GM18909 (cell line): ENCODE measurements at regions not wholly inside any gene's neighbourhood (a gene's known extent, or its start where the extent isn't known, plus 50 kb on each side); places are given as distances from the start of the nearest gene placed in this dataset.

ENCODE experiments used
- ATAC-seq: cut with Tn5 transposase; IDR thresholded peaks from one replicate; pipeline ENCODE4 v1.9.1; 2021; ENCODE audit warnings: mild to moderate bottlenecking; ENCODE audit not compliant: unreplicated experiment, poor library complexity

DNA sequence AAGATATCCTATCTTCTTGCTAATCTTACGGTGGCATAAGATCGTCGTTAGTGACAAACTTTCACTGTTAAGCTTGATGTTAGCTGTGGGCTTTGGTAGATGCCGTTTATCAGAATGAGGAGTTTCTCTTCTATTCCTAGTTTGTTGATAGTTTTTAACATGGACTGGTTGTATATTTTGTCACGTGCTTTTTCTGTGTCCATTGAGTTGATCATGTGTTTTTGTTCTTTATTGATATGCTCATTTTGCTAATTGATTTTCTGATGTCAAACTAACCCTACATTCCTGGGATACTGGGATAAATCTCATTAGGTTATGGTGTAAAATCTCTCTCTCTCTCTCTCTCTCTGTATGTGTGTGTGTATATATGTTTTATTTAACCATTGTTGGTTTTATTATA lies 545.1 kb downstream of the AACS start:
- ATAC-seq: no peak

DNA sequence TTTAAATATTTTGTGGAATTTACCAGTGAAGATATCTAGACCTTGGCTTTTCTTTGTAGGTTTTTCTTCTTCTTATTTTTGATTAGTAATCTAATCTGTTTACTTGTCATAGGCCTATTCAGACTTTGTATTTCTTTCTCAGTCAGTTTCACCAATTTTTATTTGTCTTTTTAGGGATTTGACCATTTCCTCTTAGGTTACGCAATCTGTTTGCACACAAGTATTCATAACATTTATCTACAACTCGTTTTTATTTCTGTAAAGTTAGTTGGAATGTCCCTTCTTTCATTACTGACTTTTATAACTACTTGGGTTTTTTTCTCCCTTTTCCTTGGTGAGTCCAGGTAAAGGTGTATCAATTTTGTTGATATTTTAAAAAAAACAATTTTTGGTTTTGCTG lies 545.7 kb downstream of the AACS start:
- no peak for ATAC-seq

DNA sequence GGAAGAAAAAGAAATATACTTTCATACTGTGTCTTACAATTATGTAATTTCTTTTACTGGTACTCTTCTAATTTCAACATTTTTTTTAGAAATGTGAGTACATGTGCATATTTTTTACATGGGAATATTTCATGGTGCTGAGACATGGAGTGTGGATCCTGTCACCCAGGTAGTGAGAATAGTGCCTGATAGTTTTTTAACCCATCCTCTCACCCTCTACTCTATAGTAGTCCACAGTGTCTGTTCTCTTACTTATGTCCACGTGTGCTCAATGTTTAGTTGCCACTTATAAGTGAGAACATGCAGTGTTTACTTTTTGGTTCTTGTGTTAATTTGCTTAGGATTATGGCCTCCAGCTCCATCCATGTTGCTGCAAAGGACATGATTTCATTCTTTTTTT lies 548.8 kb downstream of the AACS start:
- no peak for ATAC-seq

DNA sequence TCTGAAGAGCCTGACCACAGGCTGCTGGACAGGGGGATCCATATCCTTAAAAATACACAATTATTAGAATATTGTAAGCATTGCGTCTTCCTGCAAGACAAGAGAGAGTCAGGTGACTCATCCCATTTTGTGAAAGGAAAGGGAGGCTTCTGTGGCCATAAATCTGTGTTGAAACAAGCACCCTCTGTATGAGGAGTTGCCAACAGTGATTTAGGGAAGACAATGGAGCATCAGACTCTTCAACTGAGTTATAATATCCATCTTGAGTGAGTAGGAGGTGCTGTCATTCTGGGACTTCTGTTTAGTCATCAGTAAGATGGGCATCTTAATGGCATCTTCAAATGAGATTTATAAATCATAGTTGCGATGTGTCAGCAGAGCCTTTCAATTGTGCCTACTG lies 554.5 kb downstream of the AACS start:
- no peak for ATAC-seq

DNA sequence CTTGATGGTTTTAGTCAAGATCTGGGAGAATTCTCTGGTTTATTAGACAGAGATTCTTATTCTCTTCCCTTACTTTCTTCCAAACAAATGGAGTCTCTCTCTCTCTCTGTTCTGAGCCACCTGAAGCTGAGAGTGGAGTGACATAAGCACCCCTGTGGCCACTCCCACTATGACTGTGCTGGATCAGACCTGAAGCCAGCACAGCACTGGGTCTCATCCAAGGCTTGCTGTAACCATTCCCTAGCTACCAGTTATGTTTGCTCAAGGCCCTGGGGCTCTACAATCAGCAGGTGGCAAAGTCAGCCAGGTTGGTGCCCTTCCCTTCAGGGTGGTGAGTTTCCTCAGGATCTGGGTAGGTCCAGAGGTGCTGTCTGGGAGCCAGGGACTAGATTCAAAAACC lies 568.5 kb downstream of the AACS start:
- ATAC-seq: no peak

DNA sequence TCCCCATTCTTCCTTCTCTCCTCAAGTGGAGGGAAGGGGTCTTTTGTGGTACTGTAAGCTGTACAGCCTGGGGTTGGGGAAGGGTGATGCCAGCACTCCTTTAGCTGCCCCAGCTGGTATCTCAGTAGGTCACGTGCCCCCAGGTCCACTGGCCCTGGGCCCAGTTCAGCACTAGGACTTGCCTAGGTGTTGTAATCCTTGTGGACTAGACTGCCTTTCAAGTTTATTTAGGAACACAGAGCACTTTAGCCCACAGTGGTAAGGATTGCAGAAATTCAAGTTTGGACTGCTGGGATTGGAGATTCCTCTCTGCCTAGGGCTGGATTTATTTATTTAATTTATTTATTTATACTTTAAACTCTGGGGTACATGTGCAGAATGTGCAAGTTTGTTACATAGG lies 569.6 kb downstream of the AACS start:
- no peak for ATAC-seq

DNA sequence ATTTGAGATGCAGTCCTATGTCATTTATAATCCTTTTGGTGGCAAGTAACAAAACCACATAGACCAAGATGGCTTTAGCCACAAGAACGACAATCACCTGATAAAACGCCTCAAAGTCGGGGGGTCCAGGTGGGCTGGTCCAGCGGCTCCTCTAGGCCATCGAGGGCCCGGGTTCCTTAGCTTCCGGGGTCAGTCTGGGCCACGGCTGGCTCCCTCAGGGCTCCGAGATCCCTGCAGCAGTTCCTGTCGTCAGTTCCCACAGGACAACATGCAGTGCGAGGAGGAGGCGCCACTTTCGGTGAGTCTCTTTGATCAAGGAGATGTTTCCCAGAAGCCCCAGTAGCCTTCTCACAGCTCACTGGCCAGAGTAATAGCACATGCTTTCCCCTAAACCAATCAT lies 574.6 kb downstream of the AACS start:
- no peak for ATAC-seq

DNA sequence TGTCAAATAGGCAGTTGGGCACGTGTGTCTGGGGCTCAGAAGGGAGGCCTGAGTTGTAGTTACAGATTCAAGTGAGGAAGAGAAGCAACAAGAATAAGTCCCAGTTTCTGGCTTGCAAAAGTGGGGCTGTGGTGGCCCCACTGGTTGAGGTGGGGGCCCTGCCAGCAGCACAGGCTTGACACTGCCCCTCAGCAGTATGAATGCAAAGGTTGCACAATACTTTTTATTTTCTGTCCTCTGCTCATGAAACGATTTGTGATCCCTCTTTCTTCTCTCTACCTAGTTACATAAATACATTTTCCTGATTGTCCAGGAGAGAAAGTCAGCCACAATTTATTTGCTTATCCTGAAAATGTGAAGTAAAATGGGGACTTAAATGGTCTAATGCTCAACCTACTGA lies 577.8 kb downstream of the AACS start:
- ATAC-seq: no peak

DNA sequence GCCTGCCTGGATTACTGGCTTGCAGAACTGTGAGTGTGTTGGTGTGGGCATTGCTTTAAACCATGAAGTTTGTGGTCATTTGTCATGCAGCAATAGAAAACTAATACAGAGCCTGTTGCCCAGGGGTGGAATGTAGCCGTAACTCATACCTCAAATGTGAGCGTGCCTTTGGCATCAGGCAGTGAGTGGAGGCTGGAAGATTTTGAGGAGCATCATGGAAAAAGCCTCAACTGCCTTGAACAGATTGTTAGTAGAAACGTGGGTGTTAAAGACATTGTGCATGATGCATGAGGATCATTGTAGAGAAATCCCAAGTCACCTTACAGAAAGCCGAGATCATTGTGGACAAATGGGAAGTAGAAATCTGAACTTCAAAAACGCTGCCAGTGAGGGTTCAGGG lies 580.5 kb downstream of the AACS start:
- no peak for ATAC-seq

DNA sequence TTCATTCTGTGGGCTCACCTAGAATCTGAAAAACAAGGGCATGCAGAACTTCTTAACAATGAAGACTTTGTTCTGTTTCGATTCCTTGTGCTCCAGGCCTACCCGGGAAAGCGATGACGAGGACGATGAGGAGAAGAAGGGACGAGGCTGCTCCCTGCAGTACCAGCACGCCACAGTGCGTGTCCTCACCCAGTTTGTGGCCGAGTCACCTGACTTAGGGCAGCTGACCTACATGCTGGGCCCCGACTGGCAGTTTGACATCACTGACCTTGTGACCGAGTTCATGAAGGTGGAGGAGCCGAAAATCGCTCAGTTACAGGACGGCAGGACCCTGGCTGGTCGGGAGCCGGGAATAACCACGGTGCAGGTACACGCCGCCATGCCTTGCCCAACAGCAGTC lies 585.4 kb downstream of the AACS start:
- ATAC-seq: no peak

DNA sequence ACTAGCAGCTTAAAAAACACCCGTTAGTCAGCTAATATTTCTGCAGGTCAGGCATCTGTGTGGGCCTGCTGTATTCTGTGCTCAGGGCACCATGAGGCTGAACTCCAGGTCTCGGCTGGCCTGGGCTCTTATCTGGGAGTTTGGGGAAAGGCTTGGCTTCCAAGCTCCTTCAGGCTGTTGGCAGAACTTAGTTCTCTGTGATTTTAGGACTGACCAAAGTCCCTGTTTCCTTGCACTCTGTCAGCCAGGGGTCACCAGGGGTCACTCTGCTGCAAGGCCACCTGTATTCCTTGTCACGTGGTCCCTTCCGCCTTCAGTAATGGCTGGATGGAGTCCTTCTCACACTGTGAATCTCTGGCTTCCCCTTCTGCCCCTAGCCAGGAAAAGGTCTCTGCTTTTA lies 586.4 kb downstream of the AACS start:
- no peak for ATAC-seq

DNA sequence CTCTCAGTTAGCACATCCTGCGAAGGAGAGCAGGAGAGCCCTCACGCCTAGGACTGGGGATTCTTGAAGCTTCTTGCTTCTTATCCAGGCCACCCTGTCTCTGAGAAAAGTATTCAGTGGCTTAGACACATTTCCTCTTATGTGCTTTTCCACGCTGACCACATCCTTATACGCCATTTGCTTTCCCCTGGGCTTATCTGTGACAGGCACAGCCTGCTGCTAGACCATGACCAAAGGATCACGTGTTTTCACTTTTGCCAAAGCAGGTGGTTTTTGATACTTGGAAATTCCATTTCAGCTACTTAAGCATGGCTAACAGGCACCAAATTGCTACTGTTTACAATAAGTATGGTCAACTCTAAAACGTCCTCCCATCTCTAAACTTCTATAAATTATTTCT lies 587.4 kb downstream of the AACS start:
- ATAC-seq: no peak

DNA sequence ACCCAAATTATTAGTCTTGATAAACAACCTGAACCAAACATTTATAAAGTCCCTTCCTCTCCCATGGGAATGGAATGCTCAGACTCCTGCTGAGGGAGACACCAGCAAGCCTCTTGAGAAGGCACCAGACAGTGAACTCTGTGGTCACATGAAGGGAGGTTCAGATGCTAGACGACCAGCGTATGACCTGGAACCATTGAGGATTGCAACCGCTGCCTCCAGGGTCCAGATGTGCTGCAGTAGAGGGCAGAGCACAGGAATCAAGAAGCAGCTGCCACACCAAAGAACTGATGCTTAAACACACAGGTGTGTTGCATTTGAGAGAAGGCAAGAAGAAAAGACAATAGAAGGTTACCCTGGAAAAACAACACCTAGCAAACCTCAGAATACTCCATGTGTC lies 592.4 kb downstream of the AACS start:
- no peak for ATAC-seq

DNA sequence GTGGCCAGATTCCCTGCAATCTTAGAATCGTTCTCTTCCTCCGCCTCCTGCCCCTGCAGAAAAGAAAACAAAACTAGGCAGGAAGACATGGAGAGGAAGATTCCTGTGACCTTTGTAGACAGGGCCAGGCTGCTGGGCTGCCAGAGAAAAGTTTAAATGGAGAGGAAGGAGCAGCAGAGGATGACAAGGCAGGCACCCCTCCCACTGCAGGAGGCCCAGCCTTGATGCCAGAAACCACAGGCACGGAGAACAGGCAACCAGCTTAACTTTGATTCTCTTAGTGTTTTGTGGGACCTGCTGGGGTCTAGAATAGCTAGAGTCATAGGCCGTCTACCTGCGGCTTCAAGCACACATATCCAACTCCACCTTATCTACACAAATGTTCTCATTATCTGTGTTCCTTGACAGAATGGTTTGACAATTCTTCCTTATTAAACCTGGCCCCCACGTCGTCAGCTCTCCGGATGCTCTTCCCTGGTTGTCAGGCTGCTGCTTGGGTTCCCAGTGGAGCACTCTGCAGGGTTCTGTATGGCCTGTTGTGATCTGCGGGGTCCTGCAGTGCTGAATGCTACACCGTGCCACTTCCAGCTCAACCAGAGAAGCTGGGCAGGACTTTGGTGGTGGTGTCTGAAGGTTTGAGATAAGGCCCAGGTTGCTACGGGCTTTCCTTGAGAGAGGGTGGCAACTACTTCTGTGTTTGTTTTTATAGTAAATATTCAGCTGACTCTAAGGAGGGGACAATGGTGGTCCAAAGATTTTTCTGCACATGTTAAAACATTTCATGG lies 609.5 kb downstream of the AACS start:
- no peak for ATAC-seq

DNA sequence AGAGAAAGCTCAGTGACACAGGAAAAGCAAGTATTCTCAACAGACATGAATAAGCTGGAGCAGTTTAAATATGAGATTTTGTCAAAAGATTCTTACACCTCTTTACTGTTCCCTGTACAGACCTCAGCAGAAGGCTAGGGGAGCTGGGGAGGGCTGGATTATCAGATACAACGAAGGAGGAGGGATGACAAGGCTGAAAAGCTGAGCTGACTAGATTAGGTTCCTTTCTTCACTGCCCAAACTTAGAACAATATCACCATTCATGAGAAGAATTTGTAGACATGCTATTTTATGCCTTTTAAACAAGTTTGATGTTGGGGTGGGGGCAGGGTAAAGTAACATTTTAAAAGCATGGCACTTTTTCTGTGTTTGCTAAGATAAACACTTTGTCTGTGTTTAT lies 611.1 kb downstream of the AACS start:
- ATAC-seq: no peak

DNA sequence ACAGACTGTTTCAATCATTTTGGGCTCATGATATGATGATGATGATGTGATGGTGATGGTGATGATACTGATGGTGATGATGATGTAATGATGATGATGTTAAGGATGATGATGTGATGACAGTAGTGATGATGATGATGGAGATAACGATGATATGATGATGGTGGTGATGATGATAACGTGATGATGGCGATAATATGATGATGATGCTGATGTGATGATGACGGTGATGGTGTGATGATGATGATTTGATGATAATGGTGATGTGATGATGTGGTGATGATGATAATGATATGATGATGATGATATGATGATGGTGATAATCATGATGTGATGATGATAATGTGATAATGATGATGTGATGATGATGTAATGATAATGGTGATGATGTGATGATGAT lies 612.6 kb downstream of the AACS start:
- ATAC-seq: no peak

DNA sequence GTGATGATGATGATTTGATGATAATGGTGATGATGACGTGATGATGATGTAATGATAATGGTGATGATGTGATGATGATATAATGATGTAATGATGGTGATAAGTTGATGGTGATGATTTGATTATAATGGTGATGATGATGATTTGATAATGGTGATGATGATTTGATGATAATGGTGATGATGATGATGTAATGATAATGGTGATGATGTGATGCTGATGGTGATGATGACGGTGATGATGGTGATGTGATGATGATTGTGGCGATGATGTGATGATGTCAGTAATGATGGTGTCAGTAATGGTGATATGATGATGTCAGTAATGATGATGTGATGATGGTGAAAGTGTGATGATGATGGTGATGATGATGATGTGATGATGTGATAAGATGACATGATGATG lies 613.4 kb downstream of the AACS start:
- ATAC-seq: no peak

DNA sequence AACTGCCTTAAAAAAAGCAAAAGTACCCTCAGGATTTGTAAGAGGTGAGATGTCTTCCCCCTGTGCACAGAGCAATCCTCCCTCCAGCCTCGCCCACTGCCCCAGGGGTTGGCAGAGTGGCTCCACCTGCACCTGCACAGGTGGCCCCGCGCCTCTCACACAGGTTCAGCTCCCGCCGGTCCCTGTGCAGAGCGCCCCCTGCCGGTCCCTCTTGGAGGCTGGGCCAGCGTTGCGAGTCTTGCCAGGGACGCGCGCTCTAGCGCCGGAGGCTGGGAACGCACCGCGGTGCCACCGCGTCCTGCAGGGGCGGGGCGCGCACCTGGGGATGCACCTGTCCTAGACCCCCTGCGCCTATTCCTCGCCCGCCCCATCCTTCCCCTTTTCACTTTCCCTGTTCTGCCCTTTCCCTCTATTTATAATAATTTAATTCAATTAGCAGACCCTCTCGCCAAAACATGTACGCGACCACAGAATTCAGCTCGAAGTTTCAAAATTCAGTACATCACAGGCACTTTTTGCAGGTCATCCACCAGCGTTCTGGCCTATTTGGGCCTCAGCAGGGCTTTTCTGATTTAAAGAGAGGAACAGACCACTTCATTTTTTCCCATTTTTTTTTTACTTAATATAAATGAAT lies 618.6 kb downstream of the AACS start:
- peak; percentile 89 for ATAC-seq

DNA sequence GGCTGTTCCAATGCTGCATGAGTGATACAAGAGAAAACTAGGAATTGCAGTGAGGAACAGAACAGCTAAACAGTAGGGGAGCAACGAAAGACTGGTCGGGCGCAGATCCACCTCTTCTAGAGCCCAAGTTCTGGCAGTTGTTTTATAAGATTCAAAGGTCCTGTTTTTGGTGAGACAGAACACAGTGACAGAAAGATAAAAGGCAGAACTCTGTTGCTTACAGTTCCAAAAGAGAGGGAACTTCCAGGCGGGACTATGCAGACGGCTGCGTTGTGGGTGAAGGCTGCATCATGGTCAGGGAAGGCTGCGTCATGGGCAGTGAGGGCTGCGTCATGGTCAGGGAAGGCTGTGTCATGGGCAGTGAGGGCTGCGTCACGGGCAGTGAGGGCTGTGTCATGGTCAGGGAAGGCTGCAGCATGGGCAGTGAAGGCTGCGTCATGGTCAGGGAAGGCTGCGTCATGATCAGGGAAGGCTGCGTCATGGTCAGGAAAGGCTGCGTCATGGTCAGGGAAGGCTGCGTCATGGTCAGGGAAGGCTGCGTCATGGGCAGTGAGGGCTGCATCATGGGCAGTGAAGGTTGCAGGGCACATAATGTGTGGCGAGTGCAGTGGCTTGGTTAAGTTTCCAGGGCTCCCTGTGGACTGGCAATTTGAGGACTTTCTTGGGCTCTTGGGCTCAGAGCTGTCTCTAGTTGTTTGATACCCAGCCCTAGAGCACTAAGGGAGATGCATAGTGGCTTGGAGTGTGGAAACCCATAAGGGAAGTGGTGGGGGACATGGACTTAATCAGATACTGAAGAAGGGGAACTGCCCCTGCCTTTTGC lies 619.9 kb downstream of the AACS start:
- no peak for ATAC-seq

DNA sequence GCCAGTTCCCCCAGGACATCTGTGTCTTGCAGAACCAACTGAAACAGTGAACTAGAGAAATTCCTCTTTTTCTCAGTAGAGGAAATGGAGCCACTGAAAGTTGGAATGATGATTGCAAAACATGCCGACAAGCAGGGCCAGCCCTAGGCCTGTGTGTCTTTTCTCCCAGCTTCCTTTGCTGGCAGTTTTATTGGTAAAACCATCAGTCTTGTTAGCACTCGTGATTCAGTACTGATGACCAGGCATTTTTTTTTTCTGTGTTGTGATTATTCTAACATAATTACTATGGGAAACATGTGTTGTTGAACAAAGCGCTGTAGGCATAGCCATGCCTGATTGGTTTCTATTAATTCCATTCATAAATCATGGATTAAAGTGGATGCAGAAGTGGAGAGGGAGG lies 620.7 kb downstream of the AACS start:
- no peak for ATAC-seq

DNA sequence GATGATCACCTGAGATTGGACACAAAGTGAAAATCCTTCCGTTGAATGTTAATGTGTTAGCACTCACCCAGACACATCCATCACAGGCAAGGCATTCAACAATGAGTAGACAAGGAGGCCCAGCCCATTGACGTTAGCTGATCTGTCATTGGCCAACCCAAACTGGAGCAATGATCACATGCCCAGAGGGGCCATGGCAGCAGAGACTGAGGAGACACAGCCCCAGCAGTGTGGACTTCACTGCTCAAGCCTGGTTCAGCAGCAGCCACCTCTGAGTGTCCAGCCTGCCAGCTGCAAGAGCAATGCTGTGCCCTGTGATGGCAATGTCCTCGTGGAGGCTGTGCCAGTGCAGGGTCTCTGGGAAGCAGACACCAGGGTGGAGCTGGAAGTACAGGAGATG lies 622.2 kb downstream of the AACS start:
- no peak for ATAC-seq
